ENCODE measurements at regions not wholly inside any gene's neighbourhood (a gene's known extent, or its start where the extent isn't known, plus 50 kb on each side); places are given as distances from the start of the nearest gene placed in this dataset.

DNA sequence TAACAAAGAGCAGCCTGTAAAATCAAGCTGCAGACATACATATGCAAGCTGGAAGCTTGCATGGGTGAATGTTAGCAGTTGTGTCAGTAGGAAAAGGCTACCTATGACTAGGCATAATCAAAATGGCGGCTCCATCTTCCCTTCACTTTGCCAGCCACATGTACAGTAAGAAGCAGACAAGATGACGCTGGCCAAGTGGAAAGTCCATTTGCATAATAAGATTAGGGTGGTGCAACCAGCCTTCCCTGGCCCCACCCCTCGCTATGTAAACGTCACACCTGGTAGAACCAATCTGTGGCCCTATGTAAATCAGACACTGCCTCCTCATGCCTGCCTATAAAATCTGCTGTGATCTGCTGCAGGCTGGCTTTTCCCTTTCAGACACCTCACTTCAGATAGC is 171.9 kb upstream of the USP25 start:
- DNase-seq (ENCODE audit: low read depth) = no peak
- TF ChIP-seq, protein P1, sequence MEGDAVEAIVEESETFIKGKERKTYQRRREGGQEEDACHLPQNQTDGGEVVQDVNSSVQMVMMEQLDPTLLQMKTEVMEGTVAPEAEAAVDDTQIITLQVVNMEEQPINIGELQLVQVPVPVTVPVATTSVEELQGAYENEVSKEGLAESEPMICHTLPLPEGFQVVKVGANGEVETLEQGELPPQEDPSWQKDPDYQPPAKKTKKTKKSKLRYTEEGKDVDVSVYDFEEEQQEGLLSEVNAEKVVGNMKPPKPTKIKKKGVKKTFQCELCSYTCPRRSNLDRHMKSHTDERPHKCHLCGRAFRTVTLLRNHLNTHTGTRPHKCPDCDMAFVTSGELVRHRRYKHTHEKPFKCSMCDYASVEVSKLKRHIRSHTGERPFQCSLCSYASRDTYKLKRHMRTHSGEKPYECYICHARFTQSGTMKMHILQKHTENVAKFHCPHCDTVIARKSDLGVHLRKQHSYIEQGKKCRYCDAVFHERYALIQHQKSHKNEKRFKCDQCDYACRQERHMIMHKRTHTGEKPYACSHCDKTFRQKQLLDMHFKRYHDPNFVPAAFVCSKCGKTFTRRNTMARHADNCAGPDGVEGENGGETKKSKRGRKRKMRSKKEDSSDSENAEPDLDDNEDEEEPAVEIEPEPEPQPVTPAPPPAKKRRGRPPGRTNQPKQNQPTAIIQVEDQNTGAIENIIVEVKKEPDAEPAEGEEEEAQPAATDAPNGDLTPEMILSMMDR (IDR thresholded peaks at IDR 0.05; ENCODE audit: low read depth, low read length, missing control alignments) = no peak

DNA sequence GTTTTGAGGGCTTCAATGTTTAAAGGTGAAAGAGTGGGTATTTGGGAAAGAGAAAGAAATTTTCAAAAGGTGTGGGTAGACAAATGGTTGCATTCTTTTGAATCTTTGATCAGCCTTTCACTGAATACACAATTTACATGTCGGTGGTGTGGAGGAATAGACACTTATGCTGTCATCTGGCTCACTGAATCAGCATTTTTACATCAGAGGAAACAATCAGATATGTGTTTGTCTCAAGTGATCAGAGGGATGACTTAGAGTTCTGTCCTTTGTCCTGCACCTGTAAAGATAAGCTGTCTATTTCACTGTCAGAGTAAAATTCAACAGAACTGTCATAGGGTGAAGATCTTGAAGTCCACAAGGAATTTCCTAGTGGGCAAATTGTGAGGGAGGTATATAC is 170.9 kb upstream of the USP25 start:
- TF ChIP-seq, protein P1 (IDR thresholded peaks at IDR 0.05; ENCODE audit: low read depth, low read length, missing control alignments) = no peak
- no peak overlapping the region for H3K4me3 ChIP-seq (ENCODE audit: low read depth, low read length)
- DNase-seq (ENCODE audit: low read depth) = no peak

More for the DNA sequence above, 171.9 kb upstream of the USP25 start:
- no peak overlapping the region for H3K4me3 ChIP-seq (ENCODE audit: low read depth, low read length)

DNA sequence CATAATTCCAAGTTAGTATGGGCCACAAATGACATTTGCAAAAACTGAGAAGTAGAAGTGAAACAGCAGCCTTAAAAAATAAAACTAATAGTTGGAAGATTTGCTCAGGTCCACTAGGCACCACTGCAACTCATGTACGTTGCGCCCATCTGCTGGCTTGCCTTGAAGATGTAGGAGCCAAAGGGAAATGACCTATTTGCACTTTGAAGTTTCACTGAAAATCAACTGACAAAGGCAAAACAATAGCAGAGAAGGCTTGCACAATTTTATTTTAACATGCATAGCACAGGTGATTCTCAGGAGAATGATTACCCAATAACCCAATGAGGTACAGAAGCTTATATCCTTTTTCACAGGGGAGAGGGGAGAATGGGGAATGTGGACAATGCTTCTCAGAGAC is 170.1 kb upstream of the USP25 start:
- TF ChIP-seq, protein P1 (IDR thresholded peaks at IDR 0.05; ENCODE audit: low read depth, low read length, missing control alignments) = no peak
- H3K4me3 ChIP-seq (ENCODE audit: low read depth, low read length) = no peak overlapping the region
- DNase-seq (ENCODE audit: low read depth) = no peak

DNA sequence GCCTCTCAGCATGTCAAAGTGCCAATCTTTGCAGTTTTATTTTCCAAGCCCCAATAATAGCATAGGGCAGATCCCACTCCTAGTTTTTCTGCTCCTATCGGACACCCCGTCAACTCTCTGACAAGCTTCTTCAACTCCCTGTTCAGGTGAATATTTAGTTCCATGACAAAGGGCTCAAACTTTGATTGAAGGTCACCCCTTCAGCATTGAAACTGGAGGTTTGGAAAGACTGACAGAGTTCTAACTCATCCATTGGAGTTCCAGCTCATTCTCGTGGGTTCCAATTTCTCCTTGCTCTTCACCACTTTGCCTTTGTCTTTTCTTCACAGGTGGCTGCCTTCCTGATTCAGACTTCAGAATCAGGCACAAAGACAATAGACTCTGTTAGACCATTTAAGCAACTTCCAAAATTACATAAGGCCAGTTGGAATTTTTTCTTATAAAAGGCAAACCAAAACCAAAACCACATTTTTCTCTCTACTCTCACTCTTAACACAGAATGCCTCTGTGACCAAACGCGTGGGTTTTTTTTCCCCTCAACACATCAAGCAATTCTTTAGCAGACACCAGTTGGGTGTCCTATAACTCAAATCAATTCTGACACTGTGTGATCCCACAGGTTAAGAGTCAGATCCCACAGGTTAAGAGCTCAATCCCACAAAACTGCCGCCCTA is 169.3 kb upstream of the USP25 start:
- no peak overlapping the region for H3K4me3 ChIP-seq (ENCODE audit: low read depth, low read length)
- DNase-seq (ENCODE audit: low read depth) = no peak
- TF ChIP-seq, protein P1 (IDR thresholded peaks at IDR 0.05; ENCODE audit: low read depth, low read length, missing control alignments) = no peak

DNA sequence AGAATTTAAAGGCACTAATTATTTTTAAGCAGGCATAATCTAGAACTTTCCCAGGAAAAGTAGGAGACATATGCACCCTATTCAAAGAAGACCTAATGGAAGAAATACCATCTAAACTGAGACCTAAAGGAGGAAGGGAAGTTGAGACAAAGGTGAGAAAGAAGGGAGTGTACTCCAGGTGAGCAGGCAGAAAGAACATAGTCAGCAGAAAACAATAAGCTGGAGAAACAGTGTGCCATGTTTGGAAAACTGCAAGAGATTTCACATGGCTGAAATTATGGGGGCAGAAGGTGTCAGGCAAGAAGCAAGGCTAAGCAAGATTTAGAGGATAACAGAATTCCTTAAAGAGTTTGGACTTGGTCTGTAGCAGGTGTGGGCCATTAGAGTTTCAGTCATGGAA is 167.0 kb upstream of the USP25 start:
- TF ChIP-seq, protein P1 (IDR thresholded peaks at IDR 0.05; ENCODE audit: low read depth, low read length, missing control alignments) = no peak
- H3K4me3 ChIP-seq (ENCODE audit: low read depth, low read length) = no peak overlapping the region
- DNase-seq (ENCODE audit: low read depth) = no peak

DNA sequence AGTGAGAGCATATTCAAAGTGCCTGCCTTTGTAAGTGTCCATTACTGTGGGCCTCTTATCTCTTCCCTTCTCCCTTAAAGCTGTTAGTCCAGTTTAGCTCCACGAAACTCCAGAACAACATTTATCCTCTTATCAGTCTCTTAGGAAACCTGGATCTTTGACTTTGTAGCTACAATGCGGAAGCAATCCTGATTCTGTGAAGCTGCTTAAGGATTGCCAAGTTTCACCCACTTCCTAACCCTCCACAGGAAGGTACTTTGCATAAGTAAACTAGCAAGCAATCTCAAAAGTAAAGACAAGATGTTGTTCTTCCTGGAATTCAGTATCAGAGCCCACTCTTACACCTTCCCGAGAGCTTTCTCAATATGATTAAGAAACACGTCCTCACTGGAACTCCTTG is 164.9 kb upstream of the USP25 start:
- TF ChIP-seq, protein P1 (IDR thresholded peaks at IDR 0.05; ENCODE audit: low read depth, low read length, missing control alignments) = no peak
- no peak overlapping the region for H3K4me3 ChIP-seq (ENCODE audit: low read depth, low read length)
- DNase-seq (ENCODE audit: low read depth) = no peak

DNA sequence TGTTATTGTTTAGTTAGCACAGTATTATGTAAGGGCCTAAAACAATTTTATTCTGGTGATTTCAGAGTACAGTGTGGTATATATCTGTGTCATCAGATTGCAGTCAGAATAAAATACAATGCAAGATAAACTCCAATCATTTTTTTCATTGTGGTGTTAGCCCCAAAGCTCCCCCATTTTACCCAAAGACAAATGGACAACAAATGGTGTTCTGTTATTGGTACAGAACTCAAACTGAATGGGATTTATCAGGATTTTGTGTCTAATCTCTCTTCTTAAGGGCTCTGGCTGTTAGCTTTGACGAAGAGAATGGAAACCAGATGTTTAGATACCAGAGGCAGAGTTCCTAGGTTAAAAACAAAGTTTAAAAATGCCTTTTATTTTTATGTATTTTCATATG is 163.1 kb upstream of the USP25 start:
- TF ChIP-seq, protein P1 (IDR thresholded peaks at IDR 0.05; ENCODE audit: low read depth, low read length, missing control alignments) = no peak
- DNase-seq (ENCODE audit: low read depth) = no peak
- H3K4me3 ChIP-seq (ENCODE audit: low read depth, low read length) = no peak overlapping the region
